ENCODE measurements at regions not wholly inside any gene's neighbourhood (a gene's known extent, or its start where the extent isn't known, plus 50 kb on each side); places are given as distances from the start of the nearest gene placed in this dataset.
A peak's percentile ranks its signal among the peaks of the same experiment; 100 is the strongest.

GRCh38 chr5:142421228-142421617 is 96.4 kb upstream of the SPRY4 start (continued):
- 0 out of 2 replicates have a peak, but pooled peaks have one; percentile 6 for TF ChIP-seq SMC3 (IDR thresholded peaks at IDR 0.05; ENCODE audit: low read length)
- peak; percentile 75 for TF ChIP-seq ARID5B (CRISPR knock-in tag; IDR thresholded peaks at IDR 0.05)
- no peak for TF ChIP-seq SP140L (CRISPR knock-in tag; IDR thresholded peaks at IDR 0.05; ENCODE audit: borderline replicate concordance)
- TF ChIP-seq ZNF235 (CRISPR knock-in tag; IDR thresholded peaks at IDR 0.05; ENCODE audit: borderline replicate concordance) = no peak
- peak; percentile 28; the same call in 1 of the 2 replicates for TF ChIP-seq KMT2A (CRISPR knock-in tag; IDR thresholded peaks at IDR 0.05)
- TF ChIP-seq HNF1A (IDR thresholded peaks at IDR 0.05; ENCODE audit: low read depth) = peak; percentile 44; the same call in 1 of the 2 replicates
- TF ChIP-seq HNF1A (CRISPR knock-in tag; IDR thresholded peaks at IDR 0.05; ENCODE audit: borderline replicate concordance) = peak; percentile 63; the same call in 1 of the 2 replicates
- no peak for TF ChIP-seq MNT (IDR thresholded peaks at IDR 0.05)
- no peak for TF ChIP-seq ZBTB21 (CRISPR knock-in tag; IDR thresholded peaks at IDR 0.05)
- no peak for TF ChIP-seq THRA (CRISPR knock-in tag; IDR thresholded peaks at IDR 0.05; ENCODE audit: borderline replicate concordance)
- no peak for TF ChIP-seq BHLHE40 (IDR thresholded peaks at IDR 0.05; ENCODE audit: low read length)
- TF ChIP-seq ZBTB43 (CRISPR knock-in tag; conservative IDR thresholded peaks at IDR 0.05) = peak; percentile 82
- TF ChIP-seq GFI1 (CRISPR knock-in tag; IDR thresholded peaks at IDR 0.05; ENCODE audit: borderline replicate concordance) = peak; percentile 87
- TF ChIP-seq ARID3A (IDR thresholded peaks at IDR 0.05; ENCODE audit: low read depth, low read length) = 0 out of 2 replicates have a peak, but pooled peaks have one; percentile 61
